ENCODE measurements at regions not wholly inside any gene's neighbourhood (a gene's known extent, or its start where the extent isn't known, plus 50 kb on each side); places are given as distances from the start of the nearest gene placed in this dataset.

DNA sequence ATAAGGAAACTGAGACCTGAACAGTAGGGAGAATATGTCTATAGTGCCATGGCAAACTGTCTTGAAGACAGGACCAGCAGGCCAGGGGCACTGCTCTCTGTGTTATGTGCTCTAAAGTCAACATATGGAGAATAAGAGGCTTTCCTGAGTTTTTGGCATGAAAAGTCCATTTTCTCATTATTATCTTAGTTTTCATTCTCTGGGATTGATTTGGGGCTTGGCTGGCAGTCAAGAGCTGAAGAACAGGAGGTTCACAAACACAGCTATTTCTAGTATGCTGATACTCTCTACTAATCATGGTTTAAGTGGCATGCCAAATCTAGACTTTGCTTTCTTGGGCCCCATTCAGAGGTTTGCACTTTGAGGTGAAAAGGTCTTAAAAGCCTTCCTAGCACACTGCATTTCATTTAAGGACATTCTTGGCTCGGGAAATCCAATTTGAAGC is 404.4 kb downstream of the ZNF608 start:
- no peak for DNase-seq (ENCODE audit: low read depth, low spot score)
- Histone ChIP-seq H3K27me3 (ENCODE audit: insufficient read depth, low read length) (no peaks in the 10 kb centered on the region), H3K4me3 (replicated peaks in 1 of 2; ENCODE audit: low read depth in 1 of 2, low read length in 2 of 2) (no peak overlapping the region), H3K4me2 (ENCODE audit: low read length) (no peak overlapping the region), H3K79me2 (ENCODE audit: insufficient read depth, low read length) (no peaks in the 10 kb centered on the region), H4K20me1 (ENCODE audit: insufficient read depth) (no peaks in the 10 kb centered on the region), H3K9me2 (ENCODE audit: insufficient read depth) (no peaks in the 10 kb centered on the region), H3K4me1 (ENCODE audit: control insufficient read depth in 1 of 2, insufficient read depth in 2 of 2, low read length in 2 of 2) (no peaks in the 10 kb centered on the region), H3K9me3 (ENCODE audit: control insufficient read depth in 1 of 2, insufficient read depth in 1 of 2, low read depth in 1 of 2, low read length in 2 of 2) (no peaks in the 10 kb centered on the region), H3K9ac (ENCODE audit: low read length) (no peak overlapping the region), H3K36me3 (ENCODE audit: control insufficient read depth in 1 of 2, insufficient read depth in 2 of 2, low read length in 2 of 2) (no peaks in the 10 kb centered on the region), H3K27ac (ENCODE audit: low read depth, low read length) (no peak overlapping the region), H2AFZ (ENCODE audit: low read depth, low read length, poor library complexity, severe bottlenecking) (no peak overlapping the region)
- CTCF ChIA-PET: no interaction called here
- no peak for ATAC-seq
- RAD21 ChIA-PET (ENCODE audit: low non-redundant PET in 1 of 2, low total read pairs in 2 of 2, uncharacterized antibody in 2 of 2, unreplicated experiment in 2 of 2): no interaction called here
- no TSS peak for BruUV-seq (replicated peaks)
- intact Hi-C loops (cut with micrococcal nuclease): no loop called here
- TF ChIP-seq, protein P1, sequence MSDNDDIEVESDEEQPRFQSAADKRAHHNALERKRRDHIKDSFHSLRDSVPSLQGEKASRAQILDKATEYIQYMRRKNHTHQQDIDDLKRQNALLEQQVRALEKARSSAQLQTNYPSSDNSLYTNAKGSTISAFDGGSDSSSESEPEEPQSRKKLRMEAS (IDR thresholded peaks at IDR 0.05): no peak
- TF ChIP-seq RAD21 (IDR thresholded peaks at IDR 0.05; ENCODE audit: low read depth) (no peak), SRF (IDR thresholded peaks at IDR 0.05; ENCODE audit: low read depth) (no peak), ZNF274 (IDR thresholded peaks at IDR 0.05; ENCODE audit: low read depth, low read length) (no peak), ELF1 (IDR thresholded peaks at IDR 0.05; ENCODE audit: borderline replicate concordance, low read depth) (no peak), CEBPB (IDR thresholded peaks at IDR 0.05; ENCODE audit: low read depth) (no peak), SP1 (IDR thresholded peaks at IDR 0.05; ENCODE audit: low read depth) (no peak), SIN3A (IDR thresholded peaks at IDR 0.05; ENCODE audit: low read depth) (no peak), EGR1 (IDR thresholded peaks at IDR 0.05; ENCODE audit: low read depth) (no peak), YY1 (IDR thresholded peaks at IDR 0.05; ENCODE audit: extremely low read depth, insufficient replicate concordance, low read depth, low read length) (no peak)
- TF ChIP-seq, protein P2, sequence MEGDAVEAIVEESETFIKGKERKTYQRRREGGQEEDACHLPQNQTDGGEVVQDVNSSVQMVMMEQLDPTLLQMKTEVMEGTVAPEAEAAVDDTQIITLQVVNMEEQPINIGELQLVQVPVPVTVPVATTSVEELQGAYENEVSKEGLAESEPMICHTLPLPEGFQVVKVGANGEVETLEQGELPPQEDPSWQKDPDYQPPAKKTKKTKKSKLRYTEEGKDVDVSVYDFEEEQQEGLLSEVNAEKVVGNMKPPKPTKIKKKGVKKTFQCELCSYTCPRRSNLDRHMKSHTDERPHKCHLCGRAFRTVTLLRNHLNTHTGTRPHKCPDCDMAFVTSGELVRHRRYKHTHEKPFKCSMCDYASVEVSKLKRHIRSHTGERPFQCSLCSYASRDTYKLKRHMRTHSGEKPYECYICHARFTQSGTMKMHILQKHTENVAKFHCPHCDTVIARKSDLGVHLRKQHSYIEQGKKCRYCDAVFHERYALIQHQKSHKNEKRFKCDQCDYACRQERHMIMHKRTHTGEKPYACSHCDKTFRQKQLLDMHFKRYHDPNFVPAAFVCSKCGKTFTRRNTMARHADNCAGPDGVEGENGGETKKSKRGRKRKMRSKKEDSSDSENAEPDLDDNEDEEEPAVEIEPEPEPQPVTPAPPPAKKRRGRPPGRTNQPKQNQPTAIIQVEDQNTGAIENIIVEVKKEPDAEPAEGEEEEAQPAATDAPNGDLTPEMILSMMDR (IDR thresholded peaks at IDR 0.05 in 2 of 3, conservative IDR thresholded peaks at IDR 0.05 in 1 of 3; ENCODE audit: borderline replicate concordance in 1 of 3, insufficient read depth in 1 of 3, low read depth in 2 of 3, low read length in 2 of 3): no peak
- TF ChIP-seq, protein P3, sequence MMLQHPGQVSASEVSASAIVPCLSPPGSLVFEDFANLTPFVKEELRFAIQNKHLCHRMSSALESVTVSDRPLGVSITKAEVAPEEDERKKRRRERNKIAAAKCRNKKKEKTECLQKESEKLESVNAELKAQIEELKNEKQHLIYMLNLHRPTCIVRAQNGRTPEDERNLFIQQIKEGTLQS (IDR thresholded peaks at IDR 0.05): no peak
- TF ChIP-seq, protein P4, sequence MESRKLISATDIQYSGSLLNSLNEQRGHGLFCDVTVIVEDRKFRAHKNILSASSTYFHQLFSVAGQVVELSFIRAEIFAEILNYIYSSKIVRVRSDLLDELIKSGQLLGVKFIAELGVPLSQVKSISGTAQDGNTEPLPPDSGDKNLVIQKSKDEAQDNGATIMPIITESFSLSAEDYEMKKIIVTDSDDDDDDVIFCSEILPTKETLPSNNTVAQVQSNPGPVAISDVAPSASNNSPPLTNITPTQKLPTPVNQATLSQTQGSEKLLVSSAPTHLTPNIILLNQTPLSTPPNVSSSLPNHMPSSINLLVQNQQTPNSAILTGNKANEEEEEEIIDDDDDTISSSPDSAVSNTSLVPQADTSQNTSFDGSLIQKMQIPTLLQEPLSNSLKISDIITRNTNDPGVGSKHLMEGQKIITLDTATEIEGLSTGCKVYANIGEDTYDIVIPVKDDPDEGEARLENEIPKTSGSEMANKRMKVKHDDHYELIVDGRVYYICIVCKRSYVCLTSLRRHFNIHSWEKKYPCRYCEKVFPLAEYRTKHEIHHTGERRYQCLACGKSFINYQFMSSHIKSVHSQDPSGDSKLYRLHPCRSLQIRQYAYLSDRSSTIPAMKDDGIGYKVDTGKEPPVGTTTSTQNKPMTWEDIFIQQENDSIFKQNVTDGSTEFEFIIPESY (IDR thresholded peaks at IDR 0.05; ENCODE audit: extremely low read depth, insufficient replicate concordance, low read length): no peak
- POLR2A ChIA-PET: no interaction called here

Data from HCT116 (cell line).